ENCODE measurements at regions not wholly inside any gene's neighbourhood (a gene's known extent, or its start where the extent isn't known, plus 50 kb on each side); places are given as distances from the start of the nearest gene placed in this dataset.
"Not testable (repeated sequence)": the region's sequence is repeated elsewhere in the genome, so short reads cannot be mapped to it uniquely, and the experiment has no call there.

- DNase-seq (ENCODE audit: low spot score) (no peak), ATAC-seq (no peak)
- intact Hi-C loops (cut with DNase I): loop anchor here (2.0 kb wide), 1 partner anchor 28 kb away; no protein-coding TSS in a partner anchor
Measured at GRCh38 chr5:84961193-84961592, 576.5 kb upstream of the EDIL3 start.

- intact Hi-C loops (cut with DNase I): loop anchor here (2.0 kb wide), 1 partner anchor 29 kb away; no protein-coding TSS in a partner anchor
- ATAC-seq (no peak), DNase-seq (ENCODE audit: low spot score) (no peak)
Measured at GRCh38 chr5:84961903-84962302, 577.2 kb upstream of the EDIL3 start.

GRCh38 chr5:84983093-84983492, 598.4 kb upstream of the EDIL3 start:
- intact Hi-C loops (cut with DNase I): no loop called here
- ATAC-seq: no peak
- no peak for DNase-seq (ENCODE audit: low spot score)

- no peak for ATAC-seq
- DNase-seq (ENCODE audit: low spot score): no peak
- intact Hi-C loops (cut with DNase I): no loop called here
Measured at GRCh38 chr5:84985148-84985547, 600.5 kb upstream of the EDIL3 start.

GRCh38 chr5:84986688-84987087, 602.0 kb upstream of the EDIL3 start:
- intact Hi-C loops (cut with DNase I): no loop called here
- DNase-seq (ENCODE audit: low spot score) (no peak), ATAC-seq (no peak)

- intact Hi-C loops (cut with DNase I): no loop called here
- DNase-seq (ENCODE audit: low spot score): no peak
- no peak for ATAC-seq
Measured at GRCh38 chr5:85000671-85001070, 616.0 kb upstream of the EDIL3 start.

GRCh38 chr5:85002026-85002425, 617.3 kb upstream of the EDIL3 start:
- intact Hi-C loops (cut with DNase I); ATAC-seq; DNase-seq (ENCODE audit: low spot score): not testable (repeated sequence)

GRCh38 chr5:85010014-85010562, 625.4 kb upstream of the EDIL3 start:
- intact Hi-C loops (cut with DNase I): no loop called here
- DNase-seq (ENCODE audit: low spot score) (no peak), ATAC-seq (no peak)

GRCh38 chr5:85017261-85017660, 632.6 kb upstream of the EDIL3 start:
- ATAC-seq (no peak), DNase-seq (ENCODE audit: low spot score) (no peak)
- intact Hi-C loops (cut with DNase I): no loop called here

- DNase-seq (ENCODE audit: low spot score): no peak
- intact Hi-C loops (cut with DNase I): no loop called here
- no peak for ATAC-seq
Measured at GRCh38 chr5:85030316-85031084, 645.8 kb upstream of the EDIL3 start.

- ATAC-seq (no peak), DNase-seq (ENCODE audit: low spot score) (no peak)
- intact Hi-C loops (cut with DNase I): no loop called here
Measured at GRCh38 chr5:85049020-85049419, 664.3 kb upstream of the EDIL3 start.

GRCh38 chr5:85052826-85053225, 668.1 kb upstream of the EDIL3 start:
- no peak for DNase-seq (ENCODE audit: low spot score)
- intact Hi-C loops (cut with DNase I): no loop called here
- no peak for ATAC-seq

GRCh38 chr5:85069659-85070640, 685.3 kb upstream of the EDIL3 start:
- no peak for ATAC-seq
- intact Hi-C loops (cut with DNase I): no loop called here

GRCh38 chr5:85077581-85077980, 692.9 kb upstream of the EDIL3 start:
- intact Hi-C loops (cut with DNase I): no loop called here
- DNase-seq (ENCODE audit: low spot score) (no peak), ATAC-seq (no peak)

More at GRCh38 chr5:85069659-85070640, 685.3 kb upstream of the EDIL3 start:
- DNase-seq (ENCODE audit: low spot score): no peak

- intact Hi-C loops (cut with DNase I): no loop called here
- DNase-seq (ENCODE audit: low spot score): no peak
- no peak for ATAC-seq
Measured at GRCh38 chr5:85096421-85096820, 711.7 kb upstream of the EDIL3 start.

- no peak for DNase-seq (ENCODE audit: low spot score)
- no peak for ATAC-seq
- intact Hi-C loops (cut with DNase I): no loop called here
Measured at GRCh38 chr5:85108471-85108870, 723.8 kb upstream of the EDIL3 start.

- intact Hi-C loops (cut with DNase I): no loop called here
- DNase-seq (ENCODE audit: low spot score): no peak
- ATAC-seq: no peak
Measured at GRCh38 chr5:85109616-85110015, 724.9 kb upstream of the EDIL3 start.

- ATAC-seq (no peak), DNase-seq (ENCODE audit: low spot score) (no peak)
- intact Hi-C loops (cut with DNase I): no loop called here
Measured at GRCh38 chr5:85132269-85132668, 747.6 kb upstream of the EDIL3 start.

GRCh38 chr5:85140471-85140870, 755.8 kb upstream of the EDIL3 start:
- intact Hi-C loops (cut with DNase I): no loop called here
- DNase-seq (ENCODE audit: low spot score): no peak
- ATAC-seq: no peak

- intact Hi-C loops (cut with DNase I): no loop called here
- ATAC-seq: no peak
- DNase-seq (ENCODE audit: low spot score): no peak
Measured at GRCh38 chr5:85143138-85143537, 758.5 kb upstream of the EDIL3 start.
